CD4-positive, CD25-positive, alpha-beta regulatory T cell (primary cell): ENCODE measurements at regions not wholly inside any gene's neighbourhood (a gene's known extent, or its start where the extent isn't known, plus 50 kb on each side); places are given as distances from the start of the nearest gene placed in this dataset.
"Not testable (repeated sequence)": the region's sequence is repeated elsewhere in the genome, so short reads cannot be mapped to it uniquely, and the experiment has no call there.

Source experiments
- ATAC-seq, 2 donors: fragments of 150-1000 bp; cut with Tn5 transposase; one replicate each; pipeline ENCODE4 v1.10.0; 2021; ENCODE audit warnings: low read depth in 2 of 2, moderate number of reproducible peaks in 2 of 2, moderate library complexity in 1 of 2
- DNase-seq, 3 donors: peaks; one replicate each; pipeline versions ENCODE4 v3.0.0 to v3.0.0-alpha.2; 2012 to 2022; ENCODE audit warnings: mixed read lengths in 1 of 3
- H3K27ac ChIP-seq: one replicate; pipeline ENCODE4 v1.7.0; 2013; ENCODE audit warnings: mild to moderate bottlenecking, low read length; ENCODE audit not compliant: insufficient read depth, poor library complexity, severe bottlenecking
- H3K27me3 ChIP-seq: one replicate; pipeline ENCODE4 v1.7.0; 2013; ENCODE audit warnings: low read length; ENCODE audit not compliant: control insufficient read depth, insufficient read depth
- H3K36me3 ChIP-seq: one replicate; pipeline ENCODE4 v1.7.0; 2013; ENCODE audit warnings: mild to moderate bottlenecking, low read length, moderate library complexity; ENCODE audit not compliant: control insufficient read depth, insufficient read depth
- H3K4me1 ChIP-seq: 2 replicates; pipeline ENCODE4 v1.7.0; 2013; ENCODE audit warnings: mild to moderate bottlenecking, low read length; ENCODE audit not compliant: insufficient read depth, control insufficient read depth, poor library complexity, severe bottlenecking
- H3K4me3 ChIP-seq: one replicate; pipeline ENCODE4 v1.7.0; 2013; ENCODE audit warnings: low read depth, mild to moderate bottlenecking, low read length, moderate library complexity
- H3K9me3 ChIP-seq, 2 experiments: 1 replicate in 1 of 2; 2 replicates in 1 of 2; pipeline ENCODE4 v1.7.0; 2013; ENCODE audit warnings: low read length in 2 of 2, mild to moderate bottlenecking in 1 of 2, moderate library complexity in 1 of 2; ENCODE audit not compliant: control insufficient read depth in 2 of 2
- H3K27ac Mint-ChIP-seq, 3 donors: one replicate each; pipeline ENCODE4 v1.8.0; 2020 to 2022; ENCODE audit warnings: mild to moderate bottlenecking in 3 of 3, mixed read lengths in 3 of 3, moderate library complexity in 2 of 3
- H3K27me3 Mint-ChIP-seq: one replicate; pipeline ENCODE4 v1.8.0; 2022; ENCODE audit warnings: mild to moderate bottlenecking, mixed read lengths
- H3K36me3 Mint-ChIP-seq: one replicate; pipeline ENCODE4 v1.8.0; 2020; ENCODE audit warnings: mixed read lengths
- H3K4me1 Mint-ChIP-seq, 4 donors: one replicate each; pipeline ENCODE4 v1.8.0; 2020 to 2022; ENCODE audit warnings: mixed read lengths in 4 of 4, mild to moderate bottlenecking in 1 of 4
- H3K4me3 Mint-ChIP-seq, 4 donors: one replicate each; pipeline ENCODE4 v1.8.0; 2020 to 2022; ENCODE audit warnings: mild to moderate bottlenecking in 4 of 4, mixed read lengths in 4 of 4, moderate library complexity in 3 of 4
- H3K9me3 Mint-ChIP-seq, 7 donors: one replicate each; pipeline ENCODE4 v1.8.0; 2020 to 2022; ENCODE audit warnings: mixed read lengths in 7 of 7, mild to moderate bottlenecking in 3 of 7, moderate library complexity in 2 of 7

DNA sequence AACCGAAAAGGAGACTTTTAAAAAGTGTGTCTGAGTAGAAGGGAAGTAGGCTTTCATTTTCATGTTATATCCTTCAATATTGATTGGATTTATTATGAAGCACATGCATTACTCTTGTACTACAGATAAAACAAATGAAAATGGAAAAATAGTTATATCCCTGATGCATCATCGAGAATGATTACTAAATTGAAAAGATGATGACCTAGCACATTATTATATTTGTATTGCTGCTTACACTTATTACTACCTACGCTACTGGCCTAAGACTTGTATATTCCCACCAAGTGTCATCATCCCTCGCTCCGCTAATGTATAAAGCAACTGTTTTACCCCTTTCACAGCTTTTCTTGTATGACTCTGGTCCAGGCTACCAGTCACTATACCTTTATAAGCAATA is 922.4 kb downstream of the DIPK2A start:
- Histone ChIP-seq H3K4me1 (no peaks in the 10 kb centered on the region), H3K27ac (no peak overlapping the region), H3K27me3 (no peaks in the 10 kb centered on the region), H3K4me3 (no peak overlapping the region), H3K36me3 (no peaks in the 10 kb centered on the region), H3K9me3 (no peaks in the 10 kb centered on the region)
- Mint-ChIP-seq H3K27me3 (no peaks in the 10 kb centered on the region), H3K4me3 (no peak overlapping the region), H3K9me3 (peaks cover 0 to 7% (median 1%) of the 10 kb centered on the region in 7 donors), H3K27ac (no peak overlapping the region), H3K36me3 (no peaks in the 10 kb centered on the region), H3K4me1 (no peaks in the 10 kb centered on the region)
- ATAC-seq = no peak
- no peak for DNase-seq

DNA sequence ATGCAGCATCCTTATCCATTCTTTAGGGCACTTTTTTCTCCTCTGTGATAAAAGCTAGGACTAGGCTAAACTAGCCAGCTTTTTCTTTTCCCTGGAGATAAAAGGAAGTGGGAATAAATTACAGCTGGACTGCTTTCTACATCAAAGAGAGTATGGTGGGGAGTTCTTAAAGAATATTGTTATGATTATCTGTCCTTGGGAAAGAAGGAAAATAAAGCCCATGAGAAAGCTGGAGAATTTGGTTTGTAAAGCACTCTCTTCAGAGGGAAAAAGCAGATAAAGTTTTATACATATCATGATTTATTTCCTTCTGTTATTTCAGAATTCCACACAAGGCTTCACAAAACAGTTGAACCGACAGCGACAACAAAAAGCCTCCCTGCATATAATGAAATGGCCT is 923.0 kb downstream of the DIPK2A start:
- Mint-ChIP-seq H3K9me3 (peaks cover 0 to 6% (median 1%) of the 10 kb centered on the region in 7 donors), H3K4me3 (no peak overlapping the region), H3K27ac (no peak overlapping the region), H3K4me1 (no peaks in the 10 kb centered on the region), H3K36me3 (no peaks in the 10 kb centered on the region), H3K27me3 (no peaks in the 10 kb centered on the region)
- Histone ChIP-seq H3K9me3 (no peaks in the 10 kb centered on the region), H3K27ac (no peak overlapping the region), H3K4me3 (no peak overlapping the region), H3K27me3 (no peaks in the 10 kb centered on the region), H3K4me1 (no peaks in the 10 kb centered on the region), H3K36me3 (no peaks in the 10 kb centered on the region)
- DNase-seq (no peak), ATAC-seq (no peak)

DNA sequence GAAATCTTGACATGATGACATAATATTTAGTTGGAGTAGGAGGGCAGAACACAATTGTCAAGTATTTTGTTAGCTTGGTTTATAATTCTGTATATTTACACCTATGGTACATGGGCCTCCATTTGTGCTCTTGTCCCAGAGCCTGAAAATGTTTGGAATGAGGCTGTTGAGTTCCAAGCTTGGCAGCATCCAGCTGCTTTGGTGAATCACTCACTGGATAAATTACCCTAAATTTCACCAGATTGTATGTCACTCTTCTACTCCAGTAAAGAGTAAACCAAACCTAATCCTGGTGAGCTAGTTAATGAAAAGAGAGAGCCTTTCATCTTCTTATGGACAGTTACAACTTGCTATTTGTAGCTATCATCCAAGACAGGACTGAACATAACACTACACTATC is 928.7 kb downstream of the DIPK2A start:
- ATAC-seq = no peak
- Mint-ChIP-seq H3K27ac (no peak overlapping the region), H3K27me3 (no peaks in the 10 kb centered on the region), H3K4me1 (no peaks in the 10 kb centered on the region), H3K4me3 (no peak overlapping the region), H3K9me3 (peaks cover 0 to 15% (median 3%) of the 10 kb centered on the region in 7 donors), H3K36me3 (no peaks in the 10 kb centered on the region)
- no peak for DNase-seq
- Histone ChIP-seq H3K27me3 (no peaks in the 10 kb centered on the region), H3K36me3 (no peaks in the 10 kb centered on the region), H3K4me1 (no peaks in the 10 kb centered on the region), H3K4me3 (no peak overlapping the region), H3K9me3 (no peaks in the 10 kb centered on the region), H3K27ac (no peak overlapping the region)

DNA sequence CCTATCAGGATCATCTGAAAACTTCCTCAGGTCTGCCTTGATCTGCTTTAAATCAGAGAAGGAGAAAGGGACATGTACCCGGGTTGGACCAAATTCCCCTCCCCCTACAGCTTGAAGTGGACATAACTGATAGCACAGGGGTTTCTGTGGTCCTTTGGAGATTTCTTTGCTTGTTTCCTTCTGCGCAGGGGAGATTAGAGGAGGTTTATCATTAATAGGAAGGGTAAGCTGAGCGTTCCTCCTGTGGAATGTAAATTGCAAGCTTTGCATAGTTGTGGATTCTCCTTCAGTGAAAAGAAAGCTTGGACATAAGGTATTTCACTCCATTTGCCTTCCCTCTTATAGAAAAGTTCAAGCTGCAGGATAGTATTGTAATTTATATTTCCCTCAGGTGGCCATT is 936.0 kb downstream of the DIPK2A start:
- H3K36me3 ChIP-seq, H3K27ac ChIP-seq, H3K27me3 ChIP-seq, H3K27me3 Mint-ChIP-seq, H3K9me3 ChIP-seq, H3K4me3 Mint-ChIP-seq, H3K4me1 ChIP-seq, H3K27ac Mint-ChIP-seq, H3K4me1 Mint-ChIP-seq, ATAC-seq, H3K36me3 Mint-ChIP-seq, H3K4me3 ChIP-seq, DNase-seq: not testable (repeated sequence)
- peaks cover 0 to 25% (median 9%) of the 10 kb centered on the region in 7 donors for H3K9me3 Mint-ChIP-seq

DNA sequence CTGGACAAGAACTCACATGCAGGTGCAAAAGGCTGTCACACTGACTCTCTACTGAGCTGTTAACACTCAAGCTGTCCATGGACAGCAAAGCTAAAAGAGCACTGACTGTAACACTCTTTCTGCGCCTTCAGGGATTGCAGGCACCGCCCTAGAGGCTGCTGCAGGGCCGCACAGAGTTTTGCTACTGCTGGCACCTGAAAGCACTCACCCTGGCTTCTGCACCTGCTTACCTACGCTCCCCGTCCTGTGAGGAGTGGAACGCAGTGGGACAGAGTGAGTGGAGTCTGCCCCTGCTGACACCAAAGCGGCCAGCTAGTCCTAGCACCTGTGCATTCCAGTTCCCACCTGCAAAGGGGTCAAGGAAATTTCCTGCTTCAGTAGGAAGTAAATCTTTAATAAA is 941.3 kb downstream of the DIPK2A start:
- no peaks in the 10 kb centered on the region for H3K4me1 ChIP-seq
- ATAC-seq = no peak
- no peaks in the 10 kb centered on the region for H3K36me3 ChIP-seq
- no peaks in the 10 kb centered on the region for H3K36me3 Mint-ChIP-seq
- no peak overlapping the region for H3K4me3 Mint-ChIP-seq
- H3K9me3 ChIP-seq = peaks cover 0 to 4% of the 10 kb centered on the region in 2 experiments
- no peaks in the 10 kb centered on the region for H3K27me3 ChIP-seq
- DNase-seq = no peak
- no peak overlapping the region for H3K27ac Mint-ChIP-seq
- no peak overlapping the region for H3K4me3 ChIP-seq
- peaks cover 0 to 17% (median 7%) of the 10 kb centered on the region in 7 donors for H3K9me3 Mint-ChIP-seq
- no peak overlapping the region for H3K27ac ChIP-seq
- no peaks in the 10 kb centered on the region for H3K4me1 Mint-ChIP-seq
- no peaks in the 10 kb centered on the region for H3K27me3 Mint-ChIP-seq

DNA sequence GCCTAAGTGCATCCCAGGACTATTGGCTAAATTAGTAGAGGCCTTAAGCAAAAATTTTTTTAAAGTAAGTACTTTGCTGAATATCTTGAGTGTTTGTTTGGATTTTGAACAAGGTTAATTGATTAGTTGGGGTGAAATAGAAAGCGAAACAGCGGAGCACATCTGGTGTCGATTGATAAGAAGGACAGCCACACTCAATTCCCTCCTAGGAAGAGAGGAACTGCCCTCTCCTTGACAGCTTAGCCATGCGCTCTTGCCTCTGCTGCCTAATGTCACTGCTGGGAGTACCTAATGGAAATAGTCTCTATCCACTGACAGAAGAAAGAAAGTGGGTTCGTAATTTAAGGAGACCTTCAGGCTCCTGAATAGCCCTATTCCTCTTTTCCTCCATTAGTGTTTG is 943.6 kb downstream of the DIPK2A start:
- no peak overlapping the region for H3K4me3 Mint-ChIP-seq
- no peak overlapping the region for H3K4me3 ChIP-seq
- no peaks in the 10 kb centered on the region for H3K36me3 Mint-ChIP-seq
- H3K27ac Mint-ChIP-seq = no peak overlapping the region
- peaks cover 0 to 11% (median 7%) of the 10 kb centered on the region in 7 donors for H3K9me3 Mint-ChIP-seq
- H3K4me1 ChIP-seq = no peaks in the 10 kb centered on the region
- no peaks in the 10 kb centered on the region for H3K9me3 ChIP-seq
- ATAC-seq (no peak), DNase-seq (no peak)
- no peaks in the 10 kb centered on the region for H3K27me3 ChIP-seq
- no peaks in the 10 kb centered on the region for H3K36me3 ChIP-seq
- no peaks in the 10 kb centered on the region for H3K4me1 Mint-ChIP-seq
- no peaks in the 10 kb centered on the region for H3K27me3 Mint-ChIP-seq
- H3K27ac ChIP-seq = no peak overlapping the region

DNA sequence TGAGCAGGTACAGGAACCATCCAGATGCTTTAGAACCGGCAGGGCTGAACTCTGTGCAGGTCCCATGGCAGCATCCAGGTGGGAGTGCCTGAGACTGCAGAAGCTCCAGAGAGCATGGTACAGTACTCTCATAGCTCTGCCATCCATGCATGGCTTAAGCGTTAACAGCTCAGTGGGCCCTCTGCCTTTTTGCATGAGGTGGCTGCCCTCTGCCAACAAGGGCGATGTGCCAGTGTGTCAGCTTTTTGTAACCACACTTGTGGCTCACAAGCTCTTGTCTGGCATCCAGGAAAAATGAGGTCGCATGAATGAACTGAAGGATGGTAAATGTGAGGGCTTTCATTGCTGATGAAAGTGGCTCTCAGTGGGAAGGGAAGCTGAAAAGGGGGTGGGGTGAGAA is 950.1 kb downstream of the DIPK2A start:
- no peak for ATAC-seq
- H3K4me1 Mint-ChIP-seq = peaks cover 0 to 7% (median 0%) of the 10 kb centered on the region in 4 donors
- H3K36me3 ChIP-seq = no peaks in the 10 kb centered on the region

DNA sequence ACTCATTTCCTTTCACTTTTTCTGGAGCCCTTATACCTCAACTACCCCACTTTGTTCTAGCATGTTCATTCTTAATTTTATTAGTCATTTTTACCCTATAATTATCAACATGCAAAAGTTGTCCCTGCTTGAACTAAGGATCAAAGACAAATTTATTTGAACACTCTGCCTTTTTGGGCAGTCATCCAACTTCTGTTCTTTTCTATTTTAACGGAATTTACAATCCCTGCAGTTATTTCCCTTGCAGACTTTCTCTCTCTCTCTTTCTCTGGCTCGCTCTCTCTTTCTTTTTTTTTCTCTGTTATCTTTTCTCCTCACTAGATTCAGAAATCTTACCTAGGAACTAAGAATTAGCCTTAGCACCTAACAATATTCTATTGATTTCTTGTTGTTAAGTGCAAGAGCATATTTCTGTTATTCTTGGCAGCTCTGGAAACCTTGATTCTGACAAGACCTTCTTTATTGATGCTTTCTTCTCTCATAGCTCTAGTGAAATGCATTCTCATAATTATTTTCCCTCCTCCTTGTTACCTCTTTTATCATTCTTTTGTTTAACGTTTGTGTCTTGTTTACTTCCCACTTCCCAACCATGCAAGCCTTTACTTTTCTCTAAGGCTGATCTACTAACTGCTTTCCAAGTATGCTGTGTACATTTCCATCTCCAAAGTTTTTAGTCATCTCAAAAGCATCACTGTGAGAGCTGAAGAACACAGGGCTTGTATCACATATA is 951.6 kb downstream of the DIPK2A start:
- ATAC-seq (no peak), DNase-seq (no peak)
- no peak overlapping the region for H3K27ac Mint-ChIP-seq
- no peaks in the 10 kb centered on the region for H3K27me3 Mint-ChIP-seq
- no peaks in the 10 kb centered on the region for H3K36me3 Mint-ChIP-seq
- Histone ChIP-seq H3K4me1 (no peaks in the 10 kb centered on the region), H3K27me3 (no peaks in the 10 kb centered on the region), H3K27ac (no peak overlapping the region), H3K36me3 (no peaks in the 10 kb centered on the region), H3K4me3 (no peak overlapping the region), H3K9me3 (peaks cover 0 to 2% of the 10 kb centered on the region in 2 experiments)
- peaks cover 0 to 7% (median 0%) of the 10 kb centered on the region in 4 donors for H3K4me1 Mint-ChIP-seq
- H3K4me3 Mint-ChIP-seq = no peak overlapping the region
- H3K9me3 Mint-ChIP-seq = peaks cover 3 to 12% (median 7%) of the 10 kb centered on the region in 7 donors

More for the DNA sequence above, 950.1 kb downstream of the DIPK2A start:
- Mint-ChIP-seq H3K27ac (no peak overlapping the region), H3K9me3 (peaks cover 3 to 14% (median 6%) of the 10 kb centered on the region in 7 donors), H3K4me3 (no peak overlapping the region), H3K36me3 (no peaks in the 10 kb centered on the region), H3K27me3 (no peaks in the 10 kb centered on the region)
- no peak for DNase-seq
- peaks cover 0 to 2% of the 10 kb centered on the region in 2 experiments for H3K9me3 ChIP-seq
- no peaks in the 10 kb centered on the region for H3K4me1 ChIP-seq
- no peak overlapping the region for H3K4me3 ChIP-seq
- H3K27ac ChIP-seq = no peak overlapping the region
- no peaks in the 10 kb centered on the region for H3K27me3 ChIP-seq
